H9 (cell line): ENCODE measurements at regions not wholly inside any gene's neighbourhood (a gene's known extent, or its start where the extent isn't known, plus 50 kb on each side); places are given as distances from the start of the nearest gene placed in this dataset.
A peak's percentile ranks its signal among the peaks of the same experiment; 100 is the strongest.

Experiments
- DNase-seq: peaks from one replicate; pipeline ENCODE4 v3.0.0-alpha.2; 2017
- H2AFZ ChIP-seq: one replicate; pipeline ENCODE4 v1.6.1; 2013; ENCODE audit warnings: mild to moderate bottlenecking, low read length, control low read depth, moderate library complexity
- H2AK5ac ChIP-seq: 2 replicates; pipeline ENCODE4 v1.6.1; 2013; ENCODE audit warnings: low read length, control low read depth, mixed read lengths; ENCODE audit not compliant: insufficient read length
- H2BK120ac ChIP-seq: one replicate; pipeline ENCODE4 v1.6.1; 2013; ENCODE audit warnings: low read depth, mild to moderate bottlenecking, low read length, control low read depth, inconsistent platforms; ENCODE audit not compliant: poor library complexity, severe bottlenecking
- H2BK12ac ChIP-seq: 2 replicates; pipeline ENCODE4 v1.6.1; 2013; ENCODE audit warnings: low read length, control low read depth, mixed read lengths, low read depth; ENCODE audit not compliant: insufficient read length
- H2BK15ac ChIP-seq: 2 replicates; pipeline ENCODE4 v1.6.1; 2013; ENCODE audit warnings: low read depth, low read length, control low read depth
- H2BK20ac ChIP-seq: one replicate; pipeline ENCODE4 v1.6.1; 2013; ENCODE audit warnings: low read depth, mild to moderate bottlenecking, low read length, control low read depth, inconsistent platforms; ENCODE audit not compliant: poor library complexity, severe bottlenecking
- H2BK5ac ChIP-seq: 2 replicates; pipeline ENCODE4 v1.6.1; 2013; ENCODE audit warnings: low read length, control low read depth, mixed read lengths; ENCODE audit not compliant: insufficient read length
- H3K14ac ChIP-seq: 2 replicates; pipeline ENCODE4 v1.6.1; 2013; ENCODE audit warnings: low read length, control low read depth; ENCODE audit not compliant: insufficient read depth
- H3K18ac ChIP-seq: 2 replicates; pipeline ENCODE4 v1.6.1; 2013; ENCODE audit warnings: low read depth, mild to moderate bottlenecking, mixed read lengths, low read length, control low read depth; ENCODE audit not compliant: insufficient read length
- H3K23ac ChIP-seq: 2 replicates; pipeline ENCODE4 v1.6.1; 2013; ENCODE audit warnings: low read length, control low read depth, mixed read lengths, low read depth; ENCODE audit not compliant: insufficient read length
- H3K23me2 ChIP-seq: 2 replicates; pipeline ENCODE4 v1.6.1; 2013; ENCODE audit warnings: low read depth, mild to moderate bottlenecking, mixed read lengths, low read length, control low read depth; ENCODE audit not compliant: insufficient read length, poor library complexity, severe bottlenecking
- H3K27ac ChIP-seq: 2 replicates; pipeline ENCODE4 v1.5.1; 2013; ENCODE audit warnings: low read length, control low read depth, mixed read lengths, low read depth; ENCODE audit not compliant: insufficient read length
- H3K27me3 ChIP-seq: 2 replicates; pipeline ENCODE4 v1.6.1; 2013; ENCODE audit warnings: low read length, control low read depth, inconsistent platforms; ENCODE audit not compliant: insufficient read depth
- H3K4ac ChIP-seq: 2 replicates; pipeline ENCODE4 v1.6.1; 2013; ENCODE audit warnings: low read depth, mild to moderate bottlenecking, control low read depth, inconsistent platforms, low read length, moderate library complexity
- H3K4me1 ChIP-seq: 2 replicates; pipeline ENCODE4 v1.6.1; 2013; ENCODE audit warnings: low read length, control low read depth, inconsistent platforms; ENCODE audit not compliant: insufficient read depth
- H3K4me2 ChIP-seq: 2 replicates; pipeline ENCODE4 v1.6.1; 2013; ENCODE audit warnings: low read length, control low read depth, mixed read lengths; ENCODE audit not compliant: insufficient read length, insufficient read depth
- H3K56ac ChIP-seq: 2 replicates; pipeline ENCODE4 v1.6.1; 2013; ENCODE audit warnings: low read depth, mild to moderate bottlenecking, mixed read lengths, low read length, control low read depth; ENCODE audit not compliant: insufficient read length
- H3K79me1 ChIP-seq: 2 replicates; pipeline ENCODE4 v1.6.1; 2013; ENCODE audit warnings: low read depth, mild to moderate bottlenecking, moderate library complexity, low read length, control low read depth, inconsistent platforms; ENCODE audit not compliant: insufficient read depth, poor library complexity, severe bottlenecking
- H3K79me2 ChIP-seq: 2 replicates; pipeline ENCODE4 v1.6.1; 2013; ENCODE audit warnings: low read length, control low read depth, inconsistent platforms; ENCODE audit not compliant: insufficient read depth
- H3K9ac ChIP-seq: 2 replicates; pipeline ENCODE4 v1.6.1; 2013; ENCODE audit warnings: low read length, control low read depth, mixed read lengths; ENCODE audit not compliant: insufficient read length; ENCODE audit errors: extremely low read depth
- H3K9me3 ChIP-seq: one replicate; pipeline ENCODE4 v1.6.1; 2013; ENCODE audit warnings: low read depth, low read length, inconsistent platforms; ENCODE audit not compliant: control insufficient read depth
- H3T11ph ChIP-seq: one replicate; pipeline ENCODE4 v1.6.1; 2013; ENCODE audit warnings: mild to moderate bottlenecking, low read length, control low read depth, inconsistent platforms
- H4K20me1 ChIP-seq: one replicate; pipeline ENCODE4 v1.6.1; 2013; ENCODE audit not compliant: control insufficient read depth, insufficient read length, insufficient read depth
- H4K5ac ChIP-seq: 2 replicates; pipeline ENCODE4 v1.6.1; 2013; ENCODE audit warnings: low read depth, mild to moderate bottlenecking, mixed read lengths, low read length, control low read depth; ENCODE audit not compliant: insufficient read length
- H4K8ac ChIP-seq: replicated peaks from 2 replicates; pipeline ENCODE4 v1.6.1; 2013; ENCODE audit warnings: low read length, control low read depth, mixed read lengths, low read depth; ENCODE audit not compliant: insufficient read length
- H4K91ac ChIP-seq: 2 replicates; pipeline ENCODE4 v1.6.1; 2013; ENCODE audit warnings: low read depth, mild to moderate bottlenecking, moderate library complexity, mixed read lengths, low read length, control low read depth; ENCODE audit not compliant: insufficient read length
- H3K27ac Mint-ChIP-seq, 3 experiments: 2 replicates in 2 of 3; 3 replicates in 1 of 3; pipeline ENCODE4 v1.8.0; 2020 to 2021; ENCODE audit warnings: mixed read lengths in 3 of 3, mild to moderate bottlenecking in 1 of 3, moderate library complexity in 1 of 3
- H3K27me3 Mint-ChIP-seq: 2 replicates; pipeline ENCODE4 v1.8.0; 2021; ENCODE audit warnings: low read depth, mild to moderate bottlenecking, moderate library complexity, mixed read lengths
- H3K36me3 Mint-ChIP-seq, 3 experiments: 2 replicates in 2 of 3; 3 replicates in 1 of 3; pipeline ENCODE4 v1.8.0; 2020 to 2021; ENCODE audit warnings: low read depth in 3 of 3, mixed read lengths in 3 of 3; ENCODE audit not compliant: insufficient read depth in 1 of 3
- H3K4me1 Mint-ChIP-seq, 2 experiments: 2 replicates each; pipeline ENCODE4 v1.8.0; 2020; ENCODE audit warnings: mixed read lengths in 2 of 2
- H3K4me3 Mint-ChIP-seq, 2 experiments: 2 replicates in 1 of 2; 3 replicates in 1 of 2; pipeline ENCODE4 v1.8.0; 2020 to 2021; ENCODE audit warnings: mild to moderate bottlenecking in 2 of 2, mixed read lengths in 2 of 2, moderate library complexity in 1 of 2
- H3K9me3 Mint-ChIP-seq, 2 experiments: 2 replicates in 1 of 2; 3 replicates in 1 of 2; pipeline ENCODE4 v1.8.0; 2020; ENCODE audit warnings: mild to moderate bottlenecking in 2 of 2, mixed read lengths in 2 of 2, moderate library complexity in 1 of 2
- WGBS: extraction: QIAGEN DNeasy Blood & Tissue Kit; methylation state at CpG from one replicate; pipeline ENCODE4 v1.1.7; 2013; ENCODE audit warnings: missing lambda C conversion rate, low lambda C conversion rate, mixed read lengths; ENCODE audit not compliant: insufficient read length; ENCODE audit errors: extremely low coverage; 5-methylcytosine and 5-hydroxymethylcytosine counted together
- TF ChIP-seq, protein P1 (sequence below): fragments of 200-600 bp; sonication (generic); conservative IDR thresholded peaks from 3 replicates; pipeline ENCODE4 v1.8.0; 2021; ENCODE audit warnings: antibody characterized with exemption, mild to moderate bottlenecking

DNA sequence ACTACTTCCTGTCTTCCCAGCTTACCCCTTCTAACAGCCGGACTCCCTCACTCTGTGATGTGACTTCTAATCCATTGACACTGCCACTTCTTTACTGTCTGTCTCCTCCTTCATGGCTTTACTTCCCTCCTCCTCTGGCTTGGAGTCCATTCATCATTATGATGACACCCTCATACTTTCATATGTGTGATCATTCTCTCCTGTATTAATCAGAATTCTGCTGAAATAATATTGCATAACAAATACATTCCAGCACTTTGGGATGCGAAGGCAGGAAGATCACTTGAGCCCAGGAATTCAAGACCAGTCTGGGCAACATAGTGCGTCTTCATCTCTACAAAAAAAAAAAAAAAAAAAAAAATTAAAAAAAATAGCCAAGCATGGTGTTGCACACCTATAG lies 147.9 kb upstream of the BTBD3 start:
- Histone ChIP-seq H4K5ac (no peak overlapping the region), H3K9me3 (no peaks in the 10 kb centered on the region), H3K4me1 (peaks cover 5% of the 10 kb centered on the region; the same call in 1 of the 2 replicates), H3K56ac (no peak overlapping the region), H4K91ac (no peak overlapping the region), H2AFZ (no peak overlapping the region), H3K27ac (no peak overlapping the region), H3K27me3 (no peaks in the 10 kb centered on the region; the same call in 1 of the 2 replicates), H3K4me2 (no peak overlapping the region), H3K18ac (no peak overlapping the region), H3K9ac (no peak overlapping the region), H3K4ac (no peak overlapping the region), H3T11ph (no peak overlapping the region), H3K14ac (no peak overlapping the region), H4K8ac (no peak overlapping the region), H3K79me2 (no peaks in the 10 kb centered on the region), H4K20me1 (no peaks in the 10 kb centered on the region), H2BK20ac (no peak overlapping the region), H2AK5ac (no peak overlapping the region), H3K23ac (no peak overlapping the region), H2BK15ac (no peak overlapping the region), H3K79me1 (no peaks in the 10 kb centered on the region), H3K23me2 (no peaks in the 10 kb centered on the region), H2BK5ac (no peak overlapping the region), H2BK12ac (no peak overlapping the region), H2BK120ac (no peak overlapping the region)
- no peak for DNase-seq
- Mint-ChIP-seq H3K36me3 (no peaks in the 10 kb centered on the region; a peak in 1 of 7 replicates), H3K27me3 (peaks cover 6% of the 10 kb centered on the region), H3K27ac (peak overlapping the region in 1 of 3 experiments; percentile 2; a peak in 1 of 7 replicates), H3K4me3 (no peak overlapping the region), H3K9me3 (peaks cover 0 to 3% of the 10 kb centered on the region in 2 experiments; a peak in 1 of 5 replicates), H3K4me1 (peaks cover 21 to 22% of the 10 kb centered on the region in 2 experiments)
- no CpG with 5 or more reads among the region's 3 CpGs for WGBS
- TF ChIP-seq, protein P1, sequence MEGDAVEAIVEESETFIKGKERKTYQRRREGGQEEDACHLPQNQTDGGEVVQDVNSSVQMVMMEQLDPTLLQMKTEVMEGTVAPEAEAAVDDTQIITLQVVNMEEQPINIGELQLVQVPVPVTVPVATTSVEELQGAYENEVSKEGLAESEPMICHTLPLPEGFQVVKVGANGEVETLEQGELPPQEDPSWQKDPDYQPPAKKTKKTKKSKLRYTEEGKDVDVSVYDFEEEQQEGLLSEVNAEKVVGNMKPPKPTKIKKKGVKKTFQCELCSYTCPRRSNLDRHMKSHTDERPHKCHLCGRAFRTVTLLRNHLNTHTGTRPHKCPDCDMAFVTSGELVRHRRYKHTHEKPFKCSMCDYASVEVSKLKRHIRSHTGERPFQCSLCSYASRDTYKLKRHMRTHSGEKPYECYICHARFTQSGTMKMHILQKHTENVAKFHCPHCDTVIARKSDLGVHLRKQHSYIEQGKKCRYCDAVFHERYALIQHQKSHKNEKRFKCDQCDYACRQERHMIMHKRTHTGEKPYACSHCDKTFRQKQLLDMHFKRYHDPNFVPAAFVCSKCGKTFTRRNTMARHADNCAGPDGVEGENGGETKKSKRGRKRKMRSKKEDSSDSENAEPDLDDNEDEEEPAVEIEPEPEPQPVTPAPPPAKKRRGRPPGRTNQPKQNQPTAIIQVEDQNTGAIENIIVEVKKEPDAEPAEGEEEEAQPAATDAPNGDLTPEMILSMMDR = no peak
